ENCODE measurements at regions not wholly inside any gene's neighbourhood (a gene's known extent, or its start where the extent isn't known, plus 50 kb on each side); places are given as distances from the start of the nearest gene placed in this dataset.

DNA sequence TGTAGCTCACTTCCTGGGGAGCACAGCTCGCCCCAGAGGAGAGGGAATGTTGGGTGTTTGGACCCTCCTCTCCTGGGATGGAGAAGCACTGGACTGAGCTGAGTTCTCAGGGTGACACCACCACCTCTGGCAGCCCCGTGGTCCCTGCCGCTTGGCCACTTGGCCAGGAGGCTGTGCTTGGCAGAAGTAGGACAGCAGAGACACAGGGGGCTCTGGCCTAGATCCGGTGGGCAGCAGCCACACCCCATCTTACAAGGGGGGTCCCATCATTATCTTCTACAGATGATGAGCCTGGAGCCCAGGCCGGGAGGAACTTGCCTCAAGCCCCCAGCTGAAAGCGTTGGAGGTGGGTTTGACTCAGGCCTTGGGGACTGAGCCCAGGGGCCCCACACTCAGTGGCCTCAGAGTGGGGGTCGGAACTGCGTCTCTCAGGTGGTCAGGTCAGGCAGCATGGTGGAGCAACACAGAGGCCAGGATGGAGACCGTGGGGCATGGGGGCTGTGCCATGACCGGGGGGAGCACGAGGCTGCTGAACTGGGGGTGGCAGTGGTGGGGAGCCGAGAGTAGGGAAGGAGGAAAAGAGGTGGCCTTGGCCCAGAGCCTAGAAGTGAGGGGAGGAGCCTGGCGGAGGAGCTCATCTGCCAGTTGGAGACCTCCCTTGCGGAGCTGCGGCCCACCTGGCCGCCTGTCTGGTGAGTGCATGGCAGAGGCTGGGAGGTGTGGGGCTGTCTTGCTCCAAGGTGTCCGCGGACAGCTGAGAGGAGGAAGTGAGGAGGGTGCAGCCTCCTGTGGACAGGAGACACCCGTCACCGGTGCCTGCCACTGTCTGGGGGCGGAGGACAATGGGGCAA is 63.6 kb upstream of the HDAC4 start:
- TF ChIP-seq, protein P1, sequence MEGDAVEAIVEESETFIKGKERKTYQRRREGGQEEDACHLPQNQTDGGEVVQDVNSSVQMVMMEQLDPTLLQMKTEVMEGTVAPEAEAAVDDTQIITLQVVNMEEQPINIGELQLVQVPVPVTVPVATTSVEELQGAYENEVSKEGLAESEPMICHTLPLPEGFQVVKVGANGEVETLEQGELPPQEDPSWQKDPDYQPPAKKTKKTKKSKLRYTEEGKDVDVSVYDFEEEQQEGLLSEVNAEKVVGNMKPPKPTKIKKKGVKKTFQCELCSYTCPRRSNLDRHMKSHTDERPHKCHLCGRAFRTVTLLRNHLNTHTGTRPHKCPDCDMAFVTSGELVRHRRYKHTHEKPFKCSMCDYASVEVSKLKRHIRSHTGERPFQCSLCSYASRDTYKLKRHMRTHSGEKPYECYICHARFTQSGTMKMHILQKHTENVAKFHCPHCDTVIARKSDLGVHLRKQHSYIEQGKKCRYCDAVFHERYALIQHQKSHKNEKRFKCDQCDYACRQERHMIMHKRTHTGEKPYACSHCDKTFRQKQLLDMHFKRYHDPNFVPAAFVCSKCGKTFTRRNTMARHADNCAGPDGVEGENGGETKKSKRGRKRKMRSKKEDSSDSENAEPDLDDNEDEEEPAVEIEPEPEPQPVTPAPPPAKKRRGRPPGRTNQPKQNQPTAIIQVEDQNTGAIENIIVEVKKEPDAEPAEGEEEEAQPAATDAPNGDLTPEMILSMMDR (IDR thresholded peaks at IDR 0.05): no peak
- TF ChIP-seq POLR2A (IDR thresholded peaks at IDR 0.05): no peak
- 90% methylated on average over 16 to 21 of the region's 21 CpGs for WGBS, 2 donors
- no peaks in the 10 kb centered on the region for H3K4me1 ChIP-seq
- H3K36me3 ChIP-seq (ENCODE audit: low read depth, missing control alignments): no peaks in the 10 kb centered on the region
- DNase-seq: no peak
- H3K4me3 ChIP-seq: no peak overlapping the region
- no peaks in the 10 kb centered on the region for H3K9me3 ChIP-seq
- H3K27ac ChIP-seq: no peak overlapping the region
- intact Hi-C loops (cut with DNase I; ENCODE audit: low total_unique reads): no loop called here
- no peaks in the 10 kb centered on the region for H3K27me3 ChIP-seq

DNA sequence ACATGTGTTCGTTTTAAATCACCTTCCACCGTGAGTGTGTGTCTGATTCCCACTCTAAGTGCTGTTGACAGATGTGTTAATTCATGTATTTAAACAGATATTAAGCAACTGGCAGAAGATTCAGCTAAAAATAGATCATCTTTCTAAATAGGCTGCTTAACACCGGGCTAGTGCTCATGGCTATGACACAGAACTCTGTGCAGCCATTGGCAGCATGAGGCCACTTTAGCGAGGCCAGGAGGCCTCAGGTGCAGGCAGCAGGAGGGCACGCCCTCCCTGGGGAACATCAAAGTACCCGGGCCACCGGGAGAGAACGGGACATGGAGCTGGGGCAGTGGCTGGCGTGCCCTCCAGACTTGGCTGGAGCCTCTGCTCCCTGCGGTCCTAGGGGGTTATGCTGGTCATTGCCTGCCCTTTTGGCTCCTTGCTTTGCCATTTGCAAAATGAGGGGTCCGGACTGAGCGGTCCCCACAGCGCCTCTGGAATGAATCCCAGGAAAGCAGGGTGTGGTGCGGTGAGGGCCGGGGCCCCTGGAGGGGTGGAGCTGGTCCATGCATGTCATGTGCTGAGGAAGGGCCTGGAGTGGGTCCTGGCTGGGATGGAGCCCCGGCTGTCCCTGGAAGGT is 62.8 kb upstream of the HDAC4 start:
- Histone ChIP-seq H3K4me1 (no peaks in the 10 kb centered on the region), H3K36me3 (ENCODE audit: low read depth, missing control alignments) (no peaks in the 10 kb centered on the region), H3K27ac (no peak overlapping the region), H3K27me3 (no peaks in the 10 kb centered on the region), H3K4me3 (no peak overlapping the region), H3K9me3 (no peaks in the 10 kb centered on the region)
- intact Hi-C loops (cut with DNase I; ENCODE audit: low total_unique reads): no loop called here
- no peak for TF ChIP-seq POLR2A (IDR thresholded peaks at IDR 0.05)
- TF ChIP-seq, protein P1 (IDR thresholded peaks at IDR 0.05): no peak
- no peak for DNase-seq
- 73 to 75% methylated on average over 15 to 16 of the region's 16 CpGs for WGBS, 2 donors

DNA sequence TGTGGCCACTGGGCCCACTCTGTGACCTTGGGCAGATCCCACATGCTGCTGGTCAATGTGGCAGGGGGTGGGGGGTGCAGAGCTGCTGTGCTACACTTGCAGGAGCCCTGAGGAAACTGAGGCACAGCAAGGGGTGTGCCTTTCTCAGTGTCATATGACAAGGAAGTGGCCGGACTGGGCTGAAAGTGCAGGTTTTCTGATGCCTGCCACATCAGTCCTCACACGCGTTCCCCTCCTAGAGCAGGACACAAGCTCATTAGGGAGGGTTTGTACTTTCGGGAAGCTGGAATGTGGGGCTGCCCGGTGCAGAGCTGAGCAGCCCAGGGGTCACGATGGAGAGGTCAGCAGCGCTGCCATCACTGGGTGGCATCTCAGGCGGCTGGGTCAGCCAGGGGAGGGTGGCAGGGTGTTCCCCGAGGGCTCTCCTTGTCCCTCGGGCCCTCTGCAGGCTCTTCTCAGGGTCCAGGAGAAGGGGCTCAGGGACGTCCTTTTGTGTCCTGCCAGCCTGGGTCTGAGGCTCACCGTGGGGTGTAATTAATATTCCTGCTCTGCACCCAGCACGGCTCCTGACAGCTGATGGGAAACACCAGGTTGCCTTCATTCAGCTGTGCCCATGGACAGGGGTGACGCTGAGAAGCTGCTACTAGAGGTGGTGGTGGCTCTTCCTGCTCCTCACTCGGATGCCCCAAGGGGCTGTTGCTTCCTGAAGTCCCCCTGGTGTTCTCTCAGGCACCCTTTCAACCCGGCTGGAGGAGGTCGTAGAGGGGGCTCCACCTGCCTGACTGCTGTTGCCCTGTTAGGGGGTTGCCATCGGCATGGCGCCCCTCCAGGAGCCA is 62.1 kb upstream of the HDAC4 start:
- H3K4me3 ChIP-seq: no peak overlapping the region
- no peaks in the 10 kb centered on the region for H3K36me3 ChIP-seq (ENCODE audit: low read depth, missing control alignments)
- peak; percentile 8 for DNase-seq
- H3K9me3 ChIP-seq: no peaks in the 10 kb centered on the region
- no peak for TF ChIP-seq POLR2A (IDR thresholded peaks at IDR 0.05)
- no peaks in the 10 kb centered on the region for H3K4me1 ChIP-seq
- H3K27me3 ChIP-seq: no peaks in the 10 kb centered on the region
- no peak overlapping the region for H3K27ac ChIP-seq
- 68 to 78% methylated on average over 19 of the region's 19 CpGs for WGBS, 2 donors
- intact Hi-C loops (cut with DNase I; ENCODE audit: low total_unique reads): no loop called here

DNA sequence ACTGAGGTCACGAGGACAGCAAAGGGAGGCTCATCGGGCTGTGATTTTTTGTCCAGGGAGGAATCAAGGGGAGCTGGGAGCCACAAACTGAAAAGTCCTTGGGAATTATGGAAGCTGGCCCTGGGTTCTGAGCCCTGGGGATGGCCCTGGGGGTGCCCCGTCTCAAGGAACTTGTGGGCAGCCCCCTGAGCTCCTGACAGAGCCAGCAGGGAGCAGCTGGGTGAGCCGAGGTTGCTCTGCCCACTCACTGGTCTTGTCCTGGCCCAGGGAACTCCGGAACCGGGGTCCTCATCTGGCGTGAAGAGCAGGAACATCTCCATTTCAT is 61.3 kb upstream of the HDAC4 start:
- DNase-seq: no peak
- TF ChIP-seq POLR2A (IDR thresholded peaks at IDR 0.05): no peak
- TF ChIP-seq, protein P1 (IDR thresholded peaks at IDR 0.05): no peak
- 90 to 97% methylated on average over 5 to 7 of the region's 7 CpGs for WGBS, 2 donors

More for the DNA sequence above, 61.3 kb upstream of the HDAC4 start:
- intact Hi-C loops (cut with DNase I; ENCODE audit: low total_unique reads): no loop called here
- Histone ChIP-seq H3K36me3 (ENCODE audit: low read depth, missing control alignments) (no peaks in the 10 kb centered on the region), H3K4me1 (no peaks in the 10 kb centered on the region), H3K27me3 (no peaks in the 10 kb centered on the region), H3K27ac (no peak overlapping the region), H3K4me3 (no peak overlapping the region), H3K9me3 (no peaks in the 10 kb centered on the region)

All from testis (tissue), 2 donors.